Sciatic nerve (tissue), 2 donors: ENCODE measurements at regions not wholly inside any gene's neighbourhood (a gene's known extent, or its start where the extent isn't known, plus 50 kb on each side); places are given as distances from the start of the nearest gene placed in this dataset.

Experiments
- ATAC-seq: fragments of 200-7000 bp; cut with Tn5 transposase; one replicate; pipeline ENCODE4 v1.9.1; 2020; ENCODE audit warnings: mild to moderate bottlenecking, moderate library complexity
- DNase-seq: peaks from one replicate; pipeline ENCODE4 v3.0.0-alpha.2; 2020; ENCODE audit warnings: low spot score
- intact Hi-C: fragments of 100-400 bp; cut with DNase I; formaldehyde crosslinking; loops from one replicate; pipeline ENCODE4 v1.14.2; 2022
- donor health status: DM: no; HTN: no; CAD: no.
- donor health status: DM: no; HTN: no; CAD: no.

- DNase-seq, result no peak
- intact Hi-C loops, result no loop called here
- no peak for ATAC-seq
These were observed 53.7 kb upstream of the SMAD1 start for GRCh38 chr4:145427991-145428390.

- ATAC-seq (no peak), DNase-seq (no peak)
- intact Hi-C loops, result no loop called here
These were observed 54.4 kb upstream of the SMAD1 start for GRCh38 chr4:145427221-145427620.

DNA sequence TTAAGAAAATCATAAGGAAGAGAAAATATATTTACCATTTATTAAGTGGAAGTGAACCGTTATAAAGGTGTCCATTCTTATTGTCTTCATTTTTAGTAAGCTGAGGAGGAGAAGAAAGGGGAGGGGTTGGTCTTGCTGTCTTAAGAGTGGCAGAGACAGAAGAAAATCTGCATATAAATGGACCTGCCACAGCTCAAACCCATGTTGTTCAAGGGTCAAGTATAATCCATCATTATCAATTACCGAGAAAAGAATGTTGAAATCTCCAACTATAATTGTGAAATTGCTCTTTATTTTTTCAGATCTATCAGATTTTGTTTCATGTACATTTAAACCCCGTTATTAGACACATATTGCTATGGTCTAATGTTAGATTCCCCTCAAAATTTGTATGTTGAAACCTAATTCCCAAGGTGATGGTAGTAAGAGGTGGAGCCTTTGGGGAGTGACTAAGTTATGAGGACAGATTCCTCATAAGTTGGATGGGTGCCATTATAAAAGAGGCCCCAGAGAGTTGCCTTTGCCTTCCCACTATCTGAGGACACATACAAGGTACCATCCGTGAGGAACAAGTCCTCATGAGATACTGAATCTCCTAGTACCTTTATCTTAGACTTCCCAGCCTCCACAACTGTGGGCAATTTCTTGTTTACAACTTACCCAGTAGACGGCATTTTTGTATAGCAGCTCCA lies 58.5 kb upstream of the SMAD1 start:
- intact Hi-C loops, result no loop called here
- DNase-seq (no peak), ATAC-seq (no peak)

DNA sequence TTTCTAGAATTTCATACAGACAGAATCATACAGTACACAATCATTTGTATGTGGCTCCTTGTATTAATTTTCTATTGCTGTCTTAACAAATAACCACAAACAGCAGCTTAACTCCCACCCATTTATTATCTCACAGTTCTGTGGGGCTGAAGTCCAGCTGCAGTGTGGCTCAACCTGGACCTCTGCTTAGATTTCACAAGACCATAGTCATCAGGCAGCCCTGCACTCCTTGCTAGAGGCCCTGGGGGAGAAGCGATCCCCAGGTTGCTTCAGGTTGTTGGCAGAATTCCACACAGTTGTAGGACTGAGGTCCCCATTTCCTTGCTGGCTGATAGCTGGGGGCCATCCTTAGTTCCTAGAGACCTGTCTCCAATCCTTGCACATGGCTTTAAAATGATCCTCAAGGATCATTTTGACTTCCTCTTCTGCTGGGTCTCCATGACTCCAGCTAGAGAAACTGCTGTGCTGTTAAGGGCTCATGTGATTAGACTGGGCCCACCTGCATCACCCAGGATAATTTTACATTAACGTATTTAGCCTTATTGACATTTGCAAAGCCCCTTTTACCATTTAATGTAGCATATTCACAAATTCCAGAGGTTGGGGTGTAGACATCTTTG lies 60.9 kb upstream of the SMAD1 start:
- intact Hi-C loops, result no loop called here
- no peak for ATAC-seq

GRCh38 chr4:145418739-145419138 lies 62.9 kb upstream of the SMAD1 start:
- ATAC-seq (no peak), DNase-seq (no peak)
- intact Hi-C loops, result no loop called here

More for the DNA sequence above, 60.9 kb upstream of the SMAD1 start:
- no peak for DNase-seq

GRCh38 chr4:145417348-145418130 lies 64.1 kb upstream of the SMAD1 start:
- DNase-seq (no peak), ATAC-seq (no peak)
- intact Hi-C loops, result no loop called here

DNA sequence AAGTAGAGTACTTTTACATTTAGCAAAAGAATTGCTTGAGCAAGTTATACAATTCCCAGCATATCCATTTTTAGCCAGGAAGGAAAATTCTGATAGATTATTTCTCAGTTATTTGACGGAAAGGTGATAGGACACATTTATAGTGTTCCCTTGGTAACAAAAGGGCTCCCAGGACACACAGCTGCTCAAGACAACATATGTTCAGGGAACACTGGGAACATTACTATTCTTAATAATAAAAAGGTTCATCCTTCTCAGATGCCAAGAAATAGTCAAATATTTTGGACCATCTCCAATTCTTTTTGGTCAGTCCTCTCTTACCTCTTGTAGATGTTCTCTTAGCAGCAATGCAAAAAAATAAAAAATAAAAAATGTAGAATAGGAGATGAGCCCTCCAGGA lies 66.8 kb upstream of the SMAD1 start:
- ATAC-seq, result no peak
- intact Hi-C loops, result no loop called here
- DNase-seq, result no peak

DNA sequence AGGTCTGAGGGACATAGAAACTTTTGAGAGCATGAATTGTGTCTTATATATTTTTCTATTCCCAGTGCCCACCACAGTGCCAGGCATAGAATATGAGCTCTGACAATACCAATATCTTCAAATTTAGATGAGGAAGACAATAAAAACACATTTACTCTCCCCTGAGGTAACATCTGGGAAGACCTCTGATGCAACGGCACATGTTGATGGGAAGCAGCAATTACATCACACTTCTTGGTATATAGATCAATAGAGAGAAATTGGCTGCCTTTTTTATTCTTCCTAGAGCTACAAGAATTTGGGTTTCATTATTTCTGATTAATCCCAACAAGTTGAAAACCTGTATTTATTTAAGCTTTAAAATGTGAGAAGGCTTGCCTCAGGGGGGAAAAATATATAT lies 67.4 kb upstream of the SMAD1 start:
- intact Hi-C loops, result no loop called here
- ATAC-seq, result no peak
- no peak for DNase-seq

DNA sequence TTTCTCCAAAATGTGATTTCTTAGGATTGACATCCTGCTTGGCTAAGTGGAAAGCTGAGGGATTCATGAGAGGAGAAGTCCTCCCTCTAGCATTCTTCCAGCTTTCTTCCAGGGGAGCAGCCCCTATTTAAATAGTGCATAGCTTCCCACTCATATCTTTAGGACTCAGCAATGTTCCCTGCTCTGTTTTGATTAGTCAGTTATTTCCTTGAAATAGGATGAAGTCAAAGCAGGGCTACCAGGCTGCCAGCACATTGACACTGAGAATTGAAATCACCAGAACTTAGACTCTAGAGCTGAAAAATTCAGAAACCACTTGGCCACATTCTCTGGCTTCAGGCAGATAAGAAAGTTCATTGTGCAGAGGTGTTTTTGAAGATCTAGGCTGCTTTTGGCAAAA lies 74.7 kb upstream of the SMAD1 start:
- no peak for ATAC-seq
- intact Hi-C loops, result no loop called here
- no peak for DNase-seq

DNA sequence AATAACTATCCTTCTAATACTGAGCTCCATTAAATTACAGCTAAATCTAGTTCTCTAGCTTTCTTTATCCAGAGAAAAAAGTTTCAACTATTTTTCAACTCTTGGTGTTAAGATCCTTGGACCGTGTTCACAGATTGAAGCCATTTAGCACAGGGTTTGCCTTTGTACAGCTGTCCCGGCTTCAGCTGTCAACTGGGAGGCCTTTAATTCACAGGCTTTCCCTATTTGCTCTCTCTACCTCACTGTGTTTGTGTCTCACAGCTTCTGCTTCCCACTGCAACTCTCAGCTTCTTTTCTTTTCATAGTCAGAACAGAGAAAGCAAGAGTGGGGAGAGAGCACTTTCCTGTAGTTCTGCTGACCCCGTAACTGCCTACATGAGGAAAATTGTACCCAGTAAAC lies 76.9 kb upstream of the SMAD1 start:
- intact Hi-C loops, result no loop called here
- ATAC-seq (no peak), DNase-seq (no peak)

DNA sequence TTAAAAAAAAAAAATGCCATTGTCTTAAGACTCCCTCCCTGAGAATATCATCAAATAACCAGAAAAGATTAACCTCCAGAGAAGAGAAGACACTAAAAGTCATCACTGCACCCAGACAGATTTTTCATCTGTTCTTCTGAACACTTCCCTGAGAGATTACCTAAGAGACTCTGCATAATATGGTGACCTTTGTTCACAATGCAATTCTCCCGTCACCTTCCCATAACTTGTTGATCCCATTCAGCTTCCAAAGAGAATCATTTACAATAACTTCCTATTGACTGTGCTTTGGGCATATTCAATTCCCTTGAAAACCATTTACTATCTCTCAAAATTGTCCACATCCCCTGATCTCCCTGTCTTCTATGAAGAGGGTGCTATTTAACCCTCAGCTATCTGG lies 85.1 kb upstream of the SMAD1 start:
- intact Hi-C loops, result no loop called here
- ATAC-seq, result no peak
- DNase-seq, result no peak

DNA sequence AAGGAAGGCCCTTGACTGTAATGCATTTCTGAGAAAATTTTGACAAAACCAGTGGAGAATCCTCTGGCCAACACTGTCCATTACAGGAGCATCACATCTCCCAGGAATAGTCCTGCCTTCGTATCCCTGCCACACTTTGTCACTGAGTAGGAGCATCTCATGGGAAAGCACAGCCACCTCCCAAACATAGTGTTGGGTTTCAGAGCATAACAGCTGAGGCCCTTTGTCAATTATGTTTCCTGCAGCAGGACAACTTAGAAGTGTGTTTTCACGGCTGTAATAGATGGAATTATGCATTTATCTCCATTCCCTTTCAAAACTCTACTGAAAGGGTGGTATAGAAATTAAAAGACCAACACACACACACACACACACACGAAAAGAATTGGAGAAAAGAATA lies 91.1 kb upstream of the SMAD1 start:
- no peak for DNase-seq
- intact Hi-C loops, result no loop called here
- no peak for ATAC-seq

GRCh38 chr4:145389550-145389949 lies 92.1 kb upstream of the SMAD1 start:
- intact Hi-C loops, result no loop called here
- DNase-seq (no peak), ATAC-seq (no peak)

DNA sequence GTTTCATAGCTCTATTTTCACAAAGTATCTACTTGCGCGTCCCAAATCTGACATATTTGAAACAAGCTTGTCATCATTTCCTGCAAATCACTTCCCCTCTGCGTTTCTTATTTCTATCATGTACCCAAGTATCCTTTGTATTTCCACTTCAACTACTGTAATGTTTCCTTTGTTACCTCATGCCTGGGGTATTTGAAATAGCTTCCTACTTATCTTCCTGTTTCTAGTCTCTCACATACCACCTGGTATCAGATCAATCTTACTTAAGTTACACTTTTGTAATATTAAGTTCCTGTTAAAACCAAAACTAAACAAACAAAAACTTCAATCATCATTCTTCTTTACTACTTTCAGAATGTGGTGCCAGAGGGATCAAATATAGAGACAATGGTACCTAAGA lies 93.6 kb upstream of the SMAD1 start:
- ATAC-seq (no peak), DNase-seq (no peak)
- intact Hi-C loops, result no loop called here

GRCh38 chr4:145387079-145387478 lies 94.6 kb upstream of the SMAD1 start:
- intact Hi-C loops, result no loop called here
- no peak for DNase-seq
- no peak for ATAC-seq

GRCh38 chr4:145381163-145381562 lies 100.5 kb upstream of the SMAD1 start:
- no peak for DNase-seq
- intact Hi-C loops, result no loop called here
- no peak for ATAC-seq

DNA sequence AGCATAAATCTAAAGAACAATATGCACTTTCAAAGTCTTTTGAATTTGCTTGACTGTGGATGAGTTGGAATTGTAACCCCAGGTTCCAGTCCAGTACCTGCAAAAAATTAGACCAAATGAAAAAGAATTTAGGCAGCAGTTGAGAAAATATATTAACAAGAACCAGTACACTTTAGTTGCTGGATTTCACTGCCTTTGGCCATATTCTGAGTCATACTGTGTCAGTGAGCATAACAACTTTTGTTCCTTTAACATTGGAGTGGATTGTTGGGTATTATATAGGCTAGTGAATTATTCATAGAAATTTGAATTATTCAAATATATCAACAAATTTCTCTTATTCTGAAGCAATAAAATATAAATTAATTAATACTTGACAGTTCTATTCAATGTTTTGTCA lies 101.5 kb upstream of the SMAD1 start:
- no peak for ATAC-seq
- DNase-seq, result no peak
- intact Hi-C loops, result no loop called here

DNA sequence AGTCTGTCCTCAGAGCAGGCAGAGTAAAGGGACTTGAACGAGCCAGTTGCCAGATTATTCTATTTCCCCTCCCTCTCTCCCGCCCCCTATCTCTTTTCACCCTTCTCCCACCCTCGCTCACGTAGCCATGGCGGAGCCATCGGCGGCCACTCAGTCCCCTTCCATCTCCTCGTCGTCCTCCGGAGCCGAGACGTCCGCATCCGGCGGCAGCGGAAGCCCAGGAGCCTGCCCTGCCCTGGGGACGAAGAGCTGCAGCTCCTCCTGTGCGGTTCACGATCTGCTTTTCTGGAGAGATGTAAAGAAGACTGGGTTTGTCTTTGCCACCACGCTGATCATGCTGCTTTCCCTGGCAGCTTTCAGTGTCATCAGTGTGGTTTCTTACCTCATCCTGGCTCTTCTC lies 106.2 kb upstream of the SMAD1 start:
- intact Hi-C loops, result no loop called here
- ATAC-seq, result no peak
- DNase-seq, result no peak

GRCh38 chr4:145352438-145353145 lies 129.1 kb upstream of the SMAD1 start:
- ATAC-seq (peak; percentile 20), DNase-seq (no peak)
- intact Hi-C loops, result no loop called here

GRCh38 chr4:145351922-145352321 lies 129.7 kb upstream of the SMAD1 start:
- intact Hi-C loops, result no loop called here
- ATAC-seq, result no peak

More at GRCh38 chr4:145351922-145352321, 129.7 kb upstream of the SMAD1 start:
- DNase-seq, result no peak
